NCI-H510A treated with DMSO at 0.1 percent for 48 hours (cell line): ENCODE measurements at regions not wholly inside any gene's neighbourhood (a gene's known extent, or its start where the extent isn't known, plus 50 kb on each side); places are given as distances from the start of the nearest gene placed in this dataset.

Experiments
- DNase-seq: peaks from one replicate; lab custom pipeline; 2025; lab: John Stamatoyannopoulos, UW

GRCh38 chrX:145178268-145178667 is 69.0 kb upstream of the SPANXN1 start:
- no peak for DNase-seq

GRCh38 chrX:145190801-145191389 is 56.4 kb upstream of the SPANXN1 start:
- peak; percentile 0 for DNase-seq
